HG03060 (cell line): ENCODE measurements at regions not wholly inside any gene's neighbourhood (a gene's known extent, or its start where the extent isn't known, plus 50 kb on each side); places are given as distances from the start of the nearest gene placed in this dataset.
"Not testable (repeated sequence)": the region's sequence is repeated elsewhere in the genome, so short reads cannot be mapped to it uniquely, and the experiment has no call there.

Experiments used
- ATAC-seq: cut with Tn5 transposase; IDR thresholded peaks from one replicate; pipeline ENCODE4 v1.9.1; 2021; ENCODE audit warnings: low read depth, moderate number of reproducible peaks; ENCODE audit not compliant: unreplicated experiment

GRCh38 chr3:70658513-70659310, 346.3 kb upstream of the MDFIC2 start:
- no peak for ATAC-seq

- ATAC-seq: no peak
Measured at GRCh38 chr3:70657454-70657853, 345.0 kb upstream of the MDFIC2 start.

GRCh38 chr3:70647823-70648222, 335.4 kb upstream of the MDFIC2 start:
- ATAC-seq: no peak

- no peak for ATAC-seq
Measured at GRCh38 chr3:70647094-70647493, 334.7 kb upstream of the MDFIC2 start.

GRCh38 chr3:70646635-70647034, 334.2 kb upstream of the MDFIC2 start:
- no peak for ATAC-seq

- ATAC-seq: no peak
Measured at GRCh38 chr3:70640481-70640880, 328.0 kb upstream of the MDFIC2 start.

- no peak for ATAC-seq
Measured at GRCh38 chr3:70635301-70635700, 322.9 kb upstream of the MDFIC2 start.

GRCh38 chr3:70631716-70632307, 319.4 kb upstream of the MDFIC2 start:
- no peak for ATAC-seq

GRCh38 chr3:70621451-70621850, 309.0 kb upstream of the MDFIC2 start:
- no peak for ATAC-seq

GRCh38 chr3:70620956-70621355, 308.5 kb upstream of the MDFIC2 start:
- ATAC-seq: no peak

GRCh38 chr3:70620367-70620766, 307.9 kb upstream of the MDFIC2 start:
- no peak for ATAC-seq

- no peak for ATAC-seq
Measured at GRCh38 chr3:70618151-70618550, 305.7 kb upstream of the MDFIC2 start.

GRCh38 chr3:70617349-70617748, 304.9 kb upstream of the MDFIC2 start:
- ATAC-seq: not testable (repeated sequence)

- ATAC-seq: no peak
Measured at GRCh38 chr3:70615286-70615685, 302.8 kb upstream of the MDFIC2 start.

GRCh38 chr3:70614111-70614510, 301.7 kb upstream of the MDFIC2 start:
- no peak for ATAC-seq

- ATAC-seq: no peak
Measured at GRCh38 chr3:70612920-70613319, 300.5 kb upstream of the MDFIC2 start.

GRCh38 chr3:70611667-70612277, 299.3 kb upstream of the MDFIC2 start:
- ATAC-seq: not testable (repeated sequence)

GRCh38 chr3:70608434-70608833, 296.0 kb upstream of the MDFIC2 start:
- ATAC-seq: no peak

GRCh38 chr3:70607469-70607868, 295.0 kb upstream of the MDFIC2 start:
- no peak for ATAC-seq

GRCh38 chr3:70606018-70606417, 293.6 kb upstream of the MDFIC2 start:
- no peak for ATAC-seq

- no peak for ATAC-seq
Measured at GRCh38 chr3:70603103-70603502, 290.7 kb upstream of the MDFIC2 start.

- ATAC-seq: no peak
Measured at GRCh38 chr3:70597312-70597711, 284.9 kb upstream of the MDFIC2 start.
